SK-N-SH treated with all-trans-retinoic acid at 6 μM for 48 hours (cell line): ENCODE measurements at regions not wholly inside any gene's neighbourhood (a gene's known extent, or its start where the extent isn't known, plus 50 kb on each side); places are given as distances from the start of the nearest gene placed in this dataset.

Experiments used
- ATAC-seq: fragments of 200-7000 bp; cut with Tn5 transposase; 3 replicates; pipeline ENCODE4 v1.9.1; 2020; ENCODE audit warnings: mild to moderate bottlenecking, moderate library complexity
- ARNTL ChIP-seq: fragments of 450-650 bp; formaldehyde crosslinking; IDR thresholded peaks from 2 replicates; pipeline ENCODE4 v1.5.0; 2020; ENCODE audit warnings: low read depth, mild to moderate bottlenecking, moderate library complexity, borderline replicate concordance
- BACH2 ChIP-seq: fragments of 250-450 bp; sonication (Bioruptor Pico); IDR thresholded peaks from 2 replicates; pipeline ENCODE4 v1.9.0; 2021; ENCODE audit warnings: mild to moderate bottlenecking, borderline replicate concordance
- CREB5 ChIP-seq: fragments of 250-450 bp; sonication (Bioruptor Pico); IDR thresholded peaks from 2 replicates; pipeline ENCODE4 v1.5.1; 2020; ENCODE audit warnings: low read depth, mild to moderate bottlenecking, moderate library complexity
- CSDC2 ChIP-seq: fragments of 250-450 bp; sonication (Bioruptor Pico); IDR thresholded peaks from 2 replicates; pipeline ENCODE4 v1.5.0; 2020; ENCODE audit warnings: mild to moderate bottlenecking, moderate library complexity
- CSRNP3 ChIP-seq: fragments of 250-450 bp; sonication (Bioruptor Pico); IDR thresholded peaks from 2 replicates; pipeline ENCODE4 v1.5.1; 2021; ENCODE audit warnings: mild to moderate bottlenecking, moderate library complexity
- ESRRG ChIP-seq: fragments of 250-450 bp; sonication (Bioruptor Pico); IDR thresholded peaks from 2 replicates; pipeline ENCODE4 v1.6.1; 2021; ENCODE audit warnings: mild to moderate bottlenecking
- GLIS3 ChIP-seq: fragments of 250-450 bp; sonication (Bioruptor Pico); IDR thresholded peaks from 2 replicates; pipeline ENCODE4 v1.5.0; 2020; ENCODE audit warnings: mild to moderate bottlenecking, moderate library complexity
- ISL1 ChIP-seq: fragments of 250-450 bp; sonication (Bioruptor Pico); IDR thresholded peaks from 2 replicates; pipeline ENCODE4 v2.1.2; 2022; ENCODE audit warnings: mild to moderate bottlenecking, moderate library complexity
- OSR1 ChIP-seq: fragments of 250-450 bp; sonication (Bioruptor Pico); IDR thresholded peaks from 2 replicates; pipeline ENCODE4 v1.8.0; 2022; ENCODE audit warnings: moderate library complexity, mild to moderate bottlenecking, inconsistent platforms
- PATZ1 ChIP-seq: fragments of 250-450 bp; sonication (Bioruptor Pico); IDR thresholded peaks from 2 replicates; pipeline ENCODE4 v1.8.0; 2020; ENCODE audit warnings: mild to moderate bottlenecking, moderate library complexity, borderline replicate concordance
- POU6F1 ChIP-seq: fragments of 250-450 bp; sonication (Bioruptor Pico); IDR thresholded peaks from 2 replicates; pipeline ENCODE4 v1.8.0; 2021; ENCODE audit warnings: low read depth, mild to moderate bottlenecking, moderate library complexity, borderline replicate concordance
- PPARA ChIP-seq: fragments of 250-450 bp; sonication (Bioruptor Pico); IDR thresholded peaks from 2 replicates; pipeline ENCODE4 v1.5.0; 2020; ENCODE audit warnings: mild to moderate bottlenecking, borderline replicate concordance
- RARB ChIP-seq: fragments of 250-450 bp; sonication (Bioruptor Pico); IDR thresholded peaks from 2 replicates; pipeline ENCODE4 v1.8.0; 2021; ENCODE audit warnings: mild to moderate bottlenecking, moderate library complexity
- SNAI2 ChIP-seq: fragments of 250-450 bp; sonication (Bioruptor Pico); IDR thresholded peaks from 2 replicates; pipeline ENCODE4 v1.5.0; 2020; ENCODE audit warnings: mild to moderate bottlenecking, moderate library complexity
- TCF4 ChIP-seq: fragments of 250-450 bp; sonication (Bioruptor Pico); IDR thresholded peaks from 2 replicates; pipeline ENCODE4 v1.8.0; 2021; ENCODE audit warnings: mild to moderate bottlenecking, moderate library complexity, borderline replicate concordance
- TOX ChIP-seq: fragments of 250-450 bp; sonication (Bioruptor Pico); IDR thresholded peaks from 2 replicates; pipeline ENCODE4 v1.8.0; 2021; ENCODE audit warnings: mild to moderate bottlenecking, moderate library complexity, borderline replicate concordance
- TSHZ2 ChIP-seq: fragments of 250-450 bp; sonication (Bioruptor Pico); IDR thresholded peaks from 2 replicates; pipeline ENCODE4 v1.5.0; 2020; ENCODE audit warnings: mild to moderate bottlenecking, moderate library complexity
- ZC3H10 ChIP-seq: fragments of 250-450 bp; sonication (Bioruptor Pico); IDR thresholded peaks from 2 replicates; pipeline ENCODE4 v1.5.1; 2021; ENCODE audit warnings: mild to moderate bottlenecking, moderate library complexity
- ZFP3 ChIP-seq: fragments of 250-450 bp; sonication (Bioruptor Pico); IDR thresholded peaks from 2 replicates; pipeline ENCODE4 v1.5.0; 2020; ENCODE audit warnings: mild to moderate bottlenecking, moderate library complexity
- ZFP30 ChIP-seq: fragments of 450-650 bp; formaldehyde crosslinking; IDR thresholded peaks from 2 replicates; pipeline ENCODE4 v1.5.0; 2022; ENCODE audit warnings: mild to moderate bottlenecking, moderate library complexity
- ZNF565 ChIP-seq: fragments of 450-650 bp; formaldehyde crosslinking; conservative IDR thresholded peaks from 2 replicates; pipeline ENCODE4 v1.5.0; 2020; ENCODE audit warnings: low read depth, mild to moderate bottlenecking, moderate library complexity
- ZNF70 ChIP-seq: fragments of 450-650 bp; formaldehyde crosslinking; IDR thresholded peaks from 2 replicates; pipeline ENCODE4 v1.5.0; 2020; ENCODE audit warnings: mild to moderate bottlenecking, moderate library complexity
- ZNF8 ChIP-seq: fragments of 450-650 bp; formaldehyde crosslinking; IDR thresholded peaks from 2 replicates; pipeline ENCODE4 v1.5.0; 2020; ENCODE audit warnings: mild to moderate bottlenecking, moderate library complexity

- TF ChIP-seq POU6F1 (CRISPR knock-in tag) (no peak), ZFP3 (CRISPR knock-in tag) (no peak), PPARA (no peak), TCF4 (CRISPR knock-in tag) (no peak), CSDC2 (no peak), ZNF70 (CRISPR knock-in tag) (no peak)
These were observed 385.9 kb downstream of the MAN2A1 start (continued) for GRCh38 chr5:110075656-110076055.

GRCh38 chr5:110077147-110077546 lies 387.4 kb downstream of the MAN2A1 start:
- no peak for ATAC-seq
- TF ChIP-seq SNAI2 (CRISPR knock-in tag), result no peak
- TF ChIP-seq ZNF70 (CRISPR knock-in tag), result no peak
- no peak for TF ChIP-seq ZFP3 (CRISPR knock-in tag)
- TF ChIP-seq TSHZ2 (CRISPR knock-in tag), result no peak
- TF ChIP-seq CSRNP3 (CRISPR knock-in tag), result no peak
- no peak for TF ChIP-seq ZNF8 (CRISPR knock-in tag)
- no peak for TF ChIP-seq RARB
- TF ChIP-seq PATZ1 (CRISPR knock-in tag), result no peak
- TF ChIP-seq BACH2, result no peak
- TF ChIP-seq ESRRG (CRISPR knock-in tag), result no peak
- no peak for TF ChIP-seq ZNF565 (CRISPR knock-in tag)
- TF ChIP-seq PPARA, result no peak
- TF ChIP-seq TCF4 (CRISPR knock-in tag), result no peak
- TF ChIP-seq ZC3H10, result no peak
- no peak for TF ChIP-seq CREB5 (CRISPR knock-in tag)
- TF ChIP-seq ZFP30 (CRISPR knock-in tag), result no peak
- no peak for TF ChIP-seq TOX (CRISPR knock-in tag)
- TF ChIP-seq OSR1, result no peak
- no peak for TF ChIP-seq POU6F1 (CRISPR knock-in tag)

GRCh38 chr5:110082194-110082593 lies 392.5 kb downstream of the MAN2A1 start:
- no peak for ATAC-seq
- TF ChIP-seq ISL1 (CRISPR knock-in tag) (no peak), ZNF8 (CRISPR knock-in tag) (no peak), SNAI2 (CRISPR knock-in tag) (no peak), RARB (no peak), TOX (CRISPR knock-in tag) (no peak), ZNF70 (CRISPR knock-in tag) (no peak), ESRRG (CRISPR knock-in tag) (no peak), TCF4 (CRISPR knock-in tag) (no peak), GLIS3 (no peak), ZNF565 (CRISPR knock-in tag) (no peak), BACH2 (no peak), ZFP3 (CRISPR knock-in tag) (no peak), ARNTL (no peak), ZFP30 (CRISPR knock-in tag) (no peak), CSRNP3 (CRISPR knock-in tag) (no peak), PPARA (no peak), CSDC2 (no peak)
